HG02970 (cell line): ENCODE measurements at regions not wholly inside any gene's neighbourhood (a gene's known extent, or its start where the extent isn't known, plus 50 kb on each side); places are given as distances from the start of the nearest gene placed in this dataset.
"Not testable (repeated sequence)": the region's sequence is repeated elsewhere in the genome, so short reads cannot be mapped to it uniquely, and the experiment has no call there.

Source experiments
- ATAC-seq: cut with Tn5 transposase; IDR thresholded peaks from one replicate; pipeline ENCODE4 v1.9.1; 2021; ENCODE audit warnings: mild to moderate bottlenecking, moderate library complexity, moderate number of reproducible peaks; ENCODE audit not compliant: unreplicated experiment, low FRiP score

DNA sequence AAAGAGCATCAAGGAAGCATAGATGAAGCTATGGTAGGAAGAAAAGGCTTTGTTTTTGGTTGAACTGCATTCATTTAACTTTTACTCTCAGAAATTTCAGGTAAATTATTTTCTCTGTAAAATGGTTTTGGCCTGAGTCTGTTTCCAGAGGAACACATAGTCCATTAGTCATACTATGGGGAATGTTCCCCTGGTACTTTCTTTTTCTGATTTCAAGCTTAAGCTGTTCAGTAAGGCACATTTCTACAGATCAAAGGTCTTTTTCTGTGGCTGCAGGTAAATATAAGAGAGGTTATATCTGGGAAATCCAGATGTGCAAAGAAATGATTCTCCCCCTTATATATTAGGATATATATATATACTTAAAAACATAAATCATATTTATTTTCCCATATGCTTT is 1744.4 kb upstream of the ADGRL3 start:
- no peak for ATAC-seq

GRCh38 chr4:59457576-59457975 is 1742.5 kb upstream of the ADGRL3 start:
- no peak for ATAC-seq

DNA sequence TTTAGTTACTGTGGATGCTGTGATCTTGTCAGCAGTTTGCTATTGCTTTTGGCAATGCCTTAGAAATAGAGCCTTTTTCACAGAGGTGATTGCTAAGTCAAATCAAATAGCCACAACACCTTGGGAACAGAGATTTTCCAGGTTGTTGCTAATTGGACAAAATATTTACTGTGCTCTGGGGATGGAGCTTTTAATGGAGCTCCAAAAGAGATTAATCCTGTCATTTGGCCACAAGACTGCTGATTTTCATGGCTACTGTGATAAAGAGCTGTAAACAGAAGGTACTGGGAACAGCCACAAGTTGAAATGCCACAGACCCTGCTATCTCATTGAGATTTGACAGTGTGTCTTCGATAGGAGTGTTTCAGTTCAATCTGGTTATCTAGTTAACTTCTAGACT is 1715.2 kb upstream of the ADGRL3 start:
- ATAC-seq, result no peak

GRCh38 chr4:59500103-59500502 is 1700.0 kb upstream of the ADGRL3 start:
- ATAC-seq, result no peak

- no peak for ATAC-seq
Measured at GRCh38 chr4:59503731-59504130, 1696.4 kb upstream of the ADGRL3 start.

DNA sequence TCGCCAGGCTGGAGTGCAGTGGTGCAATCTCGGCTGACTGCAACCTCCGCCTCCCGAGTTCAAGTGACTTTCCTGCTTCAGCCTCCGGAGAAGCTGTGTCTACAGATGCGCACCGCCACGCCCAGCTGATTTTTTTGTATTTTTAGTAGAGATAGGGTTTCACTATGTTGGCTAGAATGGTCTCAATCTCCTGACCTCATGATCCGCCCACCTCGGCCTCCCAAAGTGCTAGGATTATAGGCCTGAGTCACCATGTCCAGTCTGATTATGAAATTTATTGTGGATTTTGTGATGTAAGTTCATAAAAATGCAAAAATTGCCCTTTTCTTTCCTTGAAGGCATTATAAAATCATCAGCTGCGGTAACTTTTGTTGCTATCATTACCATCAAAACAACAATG is 1688.3 kb upstream of the ADGRL3 start:
- not testable (repeated sequence) for ATAC-seq

DNA sequence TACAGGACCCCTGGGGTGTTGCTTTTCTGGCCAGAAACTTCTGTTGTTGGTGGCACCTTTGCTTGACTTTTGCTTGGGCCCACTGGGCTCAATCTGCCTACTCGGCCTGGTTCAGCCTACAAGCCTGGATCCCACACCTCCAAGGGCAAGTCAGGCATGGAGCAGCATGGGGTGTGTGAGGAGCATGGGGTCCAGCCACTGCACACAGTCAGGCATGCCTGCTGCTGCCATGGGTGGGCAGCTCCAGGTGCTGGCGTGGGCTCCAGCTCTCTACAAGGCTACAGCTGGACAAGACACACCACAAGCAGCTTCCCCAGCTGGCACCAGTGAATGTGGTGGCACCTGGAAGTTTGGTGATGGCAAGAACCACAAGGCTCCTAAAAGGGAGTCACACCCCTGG is 1683.1 kb upstream of the ADGRL3 start:
- no peak for ATAC-seq

DNA sequence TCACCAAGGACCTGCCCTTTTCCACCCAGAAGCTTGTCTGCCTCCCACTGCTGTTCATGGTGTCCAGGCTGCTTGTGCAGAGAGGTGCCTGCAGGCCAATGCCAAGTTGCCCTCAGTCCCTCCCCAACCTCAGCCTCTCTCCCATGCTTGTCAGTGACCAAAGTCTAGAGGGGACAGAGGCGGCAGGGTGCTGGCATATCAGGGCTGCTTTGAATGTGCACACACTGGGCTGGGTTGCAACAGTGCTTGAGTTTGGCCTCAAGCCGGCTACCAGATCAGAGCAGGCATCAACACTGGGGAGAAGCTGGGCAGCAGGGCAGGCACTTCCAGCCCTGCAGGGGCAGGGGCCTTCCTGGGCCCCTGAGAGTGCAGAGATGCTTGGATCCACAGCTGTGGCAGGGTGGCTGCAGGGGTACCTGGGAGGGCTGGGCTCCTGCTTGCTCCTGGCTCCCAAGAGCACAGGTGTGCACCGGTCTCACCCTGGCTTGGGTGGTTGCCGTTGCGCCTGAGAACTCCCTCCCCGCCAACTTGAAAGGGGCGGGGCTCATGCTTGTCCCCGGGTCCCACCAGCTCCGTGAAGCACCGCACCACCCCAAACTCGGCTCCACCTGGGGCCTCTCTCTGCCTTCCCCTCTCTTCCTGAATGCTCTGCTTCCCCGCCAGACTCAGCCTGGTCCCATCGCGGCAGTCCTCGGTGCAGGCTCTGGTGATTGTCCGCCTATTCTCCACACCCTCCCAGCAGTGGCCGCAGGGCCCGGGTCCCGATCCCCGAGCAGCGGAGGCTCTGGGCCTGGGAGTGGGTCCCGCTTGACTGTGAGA is 1681.9 kb upstream of the ADGRL3 start:
- ATAC-seq, result no peak

DNA sequence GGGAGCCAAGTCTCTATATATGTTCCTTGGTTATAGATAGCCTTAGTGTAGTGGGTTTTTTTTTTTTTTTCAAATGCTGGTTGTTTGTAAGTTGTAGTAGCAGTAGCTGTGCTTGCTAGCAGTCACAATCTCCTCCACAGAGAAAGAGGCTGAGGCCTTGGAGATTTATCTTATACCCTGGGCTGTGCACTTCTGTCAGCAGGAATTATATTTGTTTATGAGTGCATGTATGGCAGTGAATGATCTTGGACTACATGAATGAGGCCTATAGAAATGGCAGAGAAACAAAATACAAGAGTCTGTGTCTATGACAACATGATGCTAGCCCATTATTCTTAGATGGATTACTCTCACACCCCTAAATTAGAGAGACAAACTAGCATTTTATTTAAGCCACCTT is 1674.2 kb upstream of the ADGRL3 start:
- no peak for ATAC-seq

DNA sequence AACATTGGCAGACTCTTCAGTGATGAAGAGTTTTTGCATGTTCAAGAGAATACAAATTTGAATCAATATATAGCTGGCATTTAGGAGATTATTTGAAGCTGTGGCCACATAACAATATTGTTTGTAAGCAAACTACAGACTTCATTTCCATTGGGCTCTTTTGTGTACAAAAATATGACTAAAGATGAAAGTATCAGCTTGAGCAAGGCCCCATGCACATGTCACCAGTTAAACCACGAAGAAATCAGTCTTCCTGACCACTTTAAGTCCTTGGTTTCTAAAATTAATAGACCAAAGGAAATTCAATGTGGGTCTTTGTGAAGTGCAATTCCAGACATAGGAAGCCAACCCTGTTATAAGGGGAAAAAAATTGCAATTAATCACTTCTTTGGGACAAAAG is 1664.6 kb upstream of the ADGRL3 start:
- ATAC-seq, result no peak

- no peak for ATAC-seq
Measured at GRCh38 chr4:59536428-59536827, 1663.7 kb upstream of the ADGRL3 start.

GRCh38 chr4:59537246-59537886 is 1662.8 kb upstream of the ADGRL3 start:
- ATAC-seq, result no peak

- ATAC-seq, result no peak
Measured at GRCh38 chr4:59539401-59539800, 1660.7 kb upstream of the ADGRL3 start.

DNA sequence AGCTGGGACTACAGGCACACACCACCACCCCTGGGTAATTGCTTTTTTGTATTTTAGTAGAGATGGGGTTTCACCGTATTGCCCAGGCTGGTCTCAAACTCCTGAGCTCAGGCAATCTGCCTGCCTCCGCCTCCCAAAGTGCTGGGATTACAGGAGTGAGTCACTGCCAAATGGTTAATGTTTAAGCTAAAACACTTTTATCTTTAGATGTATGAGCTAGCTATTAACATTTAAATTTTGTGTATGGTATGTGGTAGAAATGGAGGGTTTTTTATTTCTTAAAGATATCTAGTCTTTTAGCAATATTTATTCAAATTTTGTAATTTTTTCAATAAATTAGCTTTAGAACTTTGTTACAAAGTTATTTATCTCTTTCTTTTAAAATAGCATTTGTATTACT is 1659.8 kb upstream of the ADGRL3 start:
- ATAC-seq, result no peak

DNA sequence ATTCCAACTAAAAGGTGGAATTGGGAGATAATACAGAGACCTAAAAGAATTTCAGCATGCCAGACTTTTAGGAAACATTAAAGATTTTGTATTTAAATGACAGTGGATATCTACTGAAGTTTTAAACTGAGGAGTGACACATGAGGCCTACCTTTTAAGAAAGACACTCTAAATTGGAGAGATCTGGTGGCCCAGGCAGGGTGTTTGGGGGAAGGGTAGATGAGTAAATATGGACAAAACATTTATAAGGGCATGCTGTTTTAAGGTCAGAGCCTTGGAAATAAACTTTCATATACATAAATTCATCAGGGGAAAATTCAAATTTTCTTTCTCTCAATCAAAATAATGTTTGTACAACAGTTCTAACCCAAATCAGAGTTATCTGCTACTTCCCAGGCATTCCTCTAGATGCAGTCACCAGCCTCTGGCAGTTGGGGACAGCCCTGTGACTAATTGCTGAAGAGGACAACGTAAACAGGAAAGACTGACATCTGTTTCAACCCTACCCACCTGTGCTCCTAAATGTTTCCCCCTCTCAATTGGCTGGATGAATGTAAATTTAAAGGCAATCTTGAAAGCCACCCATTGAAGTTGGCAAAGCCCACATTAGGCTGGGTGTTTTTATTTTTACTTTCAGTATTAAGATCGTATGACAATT is 1646.9 kb upstream of the ADGRL3 start:
- ATAC-seq, result peak; percentile 96

GRCh38 chr4:59553721-59554091 is 1646.4 kb upstream of the ADGRL3 start:
- peak; percentile 64 for ATAC-seq

DNA sequence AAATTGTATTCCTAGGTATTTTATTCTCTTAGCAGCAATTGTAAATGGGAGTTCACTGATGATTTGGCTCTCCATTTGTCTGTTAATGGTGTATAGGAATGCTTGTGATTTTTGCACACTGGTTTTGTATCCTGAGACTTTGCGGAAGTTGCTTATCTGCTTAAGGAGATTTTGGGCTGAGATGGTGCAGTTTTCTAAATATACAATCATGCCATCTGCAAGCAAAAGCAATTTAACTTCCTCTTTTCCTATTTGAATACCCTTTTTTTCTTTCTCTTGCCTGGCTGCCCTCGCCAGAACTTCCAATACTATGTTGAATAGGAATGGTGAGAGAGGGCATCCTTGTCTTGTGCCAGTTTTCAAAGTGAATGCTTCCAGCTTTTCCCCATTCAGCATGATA is 1643.9 kb upstream of the ADGRL3 start:
- not testable (repeated sequence) for ATAC-seq

- not testable (repeated sequence) for ATAC-seq
Measured at GRCh38 chr4:59560141-59560648, 1639.9 kb upstream of the ADGRL3 start.

GRCh38 chr4:59565836-59566235 is 1634.3 kb upstream of the ADGRL3 start:
- no peak for ATAC-seq

- peak; percentile 72 for ATAC-seq
Measured at GRCh38 chr4:59570860-59571476, 1629.2 kb upstream of the ADGRL3 start.
